HCEC 1CT (cell line): ENCODE measurements at regions not wholly inside any gene's neighbourhood (a gene's known extent, or its start where the extent isn't known, plus 50 kb on each side); places are given as distances from the start of the nearest gene placed in this dataset.
"Not testable (repeated sequence)": the region's sequence is repeated elsewhere in the genome, so short reads cannot be mapped to it uniquely, and the experiment has no call there.

Experiments
- DNase-seq: peaks from one replicate; pipeline ENCODE4 v3.0.0-alpha.2; 2017

DNA sequence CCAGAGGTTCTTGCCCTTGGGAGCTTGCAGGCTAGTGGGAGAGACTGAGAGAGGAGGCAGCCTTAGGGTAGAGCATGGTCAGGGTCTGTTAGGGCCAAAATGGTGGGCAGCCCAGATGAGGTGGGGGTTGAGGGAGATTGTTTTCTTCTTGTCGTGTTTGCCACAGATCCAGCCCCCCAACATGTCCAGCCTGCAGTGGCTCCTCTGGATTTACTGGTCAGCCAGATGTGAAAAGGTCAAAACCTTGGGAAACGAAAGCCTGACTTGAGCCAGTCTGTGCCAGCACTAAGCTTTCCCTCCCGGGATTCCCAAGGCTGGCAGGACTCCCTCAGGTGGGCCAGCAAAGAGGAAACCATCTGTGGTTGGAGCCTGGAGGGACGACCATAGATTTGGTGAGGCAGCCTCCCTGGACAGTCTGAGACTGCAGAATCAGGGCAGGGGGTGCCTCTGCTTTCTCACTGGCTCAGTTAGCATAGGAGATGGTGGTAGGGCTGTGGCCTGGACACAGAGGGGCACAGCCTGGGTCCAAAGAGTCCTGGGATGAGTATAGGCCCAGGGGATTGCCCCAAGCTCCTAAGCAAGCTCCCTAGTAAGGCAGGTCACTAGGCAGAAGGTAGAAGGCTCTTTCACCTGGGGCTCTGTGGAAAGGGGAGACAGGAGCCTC lies 51.2 kb upstream of the PRR23C start:
- DNase-seq: no peak

GRCh38 chr3:139096670-139097069 lies 52.0 kb upstream of the PRR23C start:
- no peak for DNase-seq

- DNase-seq: no peak
Measured at GRCh38 chr3:139098391-139098790, 53.7 kb upstream of the PRR23C start.

DNA sequence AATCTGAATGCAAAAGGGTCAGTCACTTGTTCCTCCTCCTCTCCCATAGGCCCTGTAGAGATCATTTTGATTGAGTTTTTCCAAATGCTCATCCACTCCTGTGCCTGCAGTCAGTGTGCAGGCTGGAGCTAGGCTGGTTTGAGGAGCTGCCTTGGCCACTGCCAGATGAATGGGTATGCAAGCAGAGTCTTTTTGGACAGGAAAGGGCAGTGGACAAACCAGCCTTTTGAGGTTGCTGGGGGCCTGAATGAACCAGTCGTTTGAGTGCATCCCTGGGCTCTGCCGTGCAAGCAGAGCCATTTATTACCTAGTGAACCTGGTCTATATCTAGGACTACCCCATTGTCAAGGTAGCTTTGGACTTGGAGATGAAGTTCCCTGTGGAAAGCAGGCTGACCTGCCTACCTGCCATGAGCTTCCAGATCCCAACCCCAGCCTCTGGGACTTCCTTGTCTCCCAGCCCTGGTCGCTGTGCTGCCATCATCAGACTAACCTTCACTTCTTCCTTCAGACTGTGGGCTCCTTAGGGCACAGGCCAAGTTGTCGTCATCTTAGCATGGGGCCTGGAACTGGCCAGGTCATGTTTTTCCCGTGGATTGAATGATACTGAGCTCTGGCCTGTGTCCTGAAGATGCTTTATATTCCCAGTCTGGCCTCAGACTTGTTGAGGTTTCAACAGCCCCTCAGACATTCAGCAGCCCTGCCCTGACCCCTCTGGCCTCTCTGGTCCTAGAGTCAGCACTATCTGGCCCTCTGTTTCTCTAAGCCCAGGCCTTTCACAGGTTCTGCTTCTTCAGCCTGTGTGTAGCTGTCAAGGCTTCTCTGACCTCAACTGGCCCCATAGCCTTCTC lies 55.5 kb upstream of the PRR23C start:
- DNase-seq: no peak

- DNase-seq: no peak
Measured at GRCh38 chr3:139100821-139101220, 56.1 kb upstream of the PRR23C start.

DNA sequence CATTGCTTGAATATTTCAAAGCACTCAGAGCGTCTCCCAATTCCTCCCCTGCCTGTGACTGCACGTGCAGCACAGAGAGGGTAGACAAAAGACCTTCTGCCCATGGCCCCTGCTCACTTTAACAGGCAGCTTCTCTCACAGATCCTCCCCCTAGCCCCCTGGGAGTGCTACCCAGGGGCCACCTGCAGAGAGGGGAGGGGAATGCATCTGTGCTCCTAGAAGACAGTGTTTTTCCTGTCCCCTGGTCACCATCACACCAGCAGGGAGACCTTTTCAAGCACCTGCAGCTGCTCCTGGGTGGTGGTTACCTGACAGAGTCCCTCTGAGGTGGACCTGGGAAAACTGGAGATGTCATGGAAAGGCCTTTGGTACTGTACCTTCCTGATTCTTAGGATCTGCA lies 56.7 kb upstream of the PRR23C start:
- no peak for DNase-seq

DNA sequence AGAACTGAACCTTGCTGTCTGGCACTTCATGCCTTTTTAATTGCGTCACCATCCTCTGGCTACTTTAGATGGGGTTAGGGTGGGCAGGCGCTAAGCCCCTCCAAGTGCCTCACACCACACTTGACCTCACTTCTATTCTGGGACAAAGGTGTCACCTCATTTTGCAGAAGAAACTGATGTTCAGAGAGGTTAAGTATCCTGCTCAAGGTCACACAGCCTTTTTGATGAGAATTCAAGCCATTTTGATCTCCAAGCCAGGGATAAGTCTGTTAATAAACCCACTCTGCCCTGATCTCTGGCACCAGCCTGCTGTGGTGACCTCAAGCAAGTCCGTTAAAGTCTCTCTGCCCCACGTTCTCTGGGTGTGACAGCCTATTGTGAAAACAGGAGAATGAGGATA lies 58.8 kb upstream of the PRR23C start:
- no peak for DNase-seq

- no peak for DNase-seq
Measured at GRCh38 chr3:139104062-139104461, 59.4 kb upstream of the PRR23C start.

GRCh38 chr3:139105154-139105702 lies 60.5 kb upstream of the PRR23C start:
- DNase-seq: no peak

- no peak for DNase-seq
Measured at GRCh38 chr3:139106013-139106932, 61.6 kb upstream of the PRR23C start.

- DNase-seq: no peak
Measured at GRCh38 chr3:139107424-139108252, 62.9 kb upstream of the PRR23C start.

DNA sequence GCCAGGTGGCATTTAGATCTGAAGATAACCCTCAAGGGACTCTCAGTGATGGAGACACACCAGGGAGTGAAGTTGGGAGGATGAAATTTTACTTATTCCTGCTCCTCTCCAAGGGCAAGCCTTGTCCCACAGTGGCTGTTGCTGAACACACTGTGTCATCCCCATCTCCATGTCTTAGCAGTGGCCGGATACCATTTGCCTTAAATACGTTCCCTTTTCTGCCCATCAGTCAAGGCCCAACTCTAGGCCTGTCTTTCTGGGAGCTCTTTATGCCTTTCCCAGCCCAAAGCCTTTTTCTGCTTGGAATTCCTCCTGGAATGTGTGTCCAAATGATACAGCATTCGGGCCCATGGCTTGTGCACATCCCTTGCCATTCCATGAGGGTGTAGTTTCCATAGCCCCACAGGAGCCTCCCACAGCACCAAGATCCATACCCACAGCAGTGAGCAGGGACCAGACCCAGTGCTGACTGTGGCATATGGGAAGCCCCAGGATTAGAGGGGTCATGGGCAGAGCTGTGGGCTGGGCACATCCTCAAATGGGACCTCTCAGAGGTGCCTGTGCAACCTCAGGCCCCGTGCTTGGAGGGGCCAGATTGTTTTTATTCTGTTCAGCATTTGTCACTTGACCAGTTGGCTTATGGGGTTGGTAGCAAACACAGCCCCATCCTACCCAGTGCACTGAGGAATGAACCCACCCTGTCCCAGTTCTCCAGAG lies 63.7 kb upstream of the PRR23C start:
- DNase-seq: no peak

DNA sequence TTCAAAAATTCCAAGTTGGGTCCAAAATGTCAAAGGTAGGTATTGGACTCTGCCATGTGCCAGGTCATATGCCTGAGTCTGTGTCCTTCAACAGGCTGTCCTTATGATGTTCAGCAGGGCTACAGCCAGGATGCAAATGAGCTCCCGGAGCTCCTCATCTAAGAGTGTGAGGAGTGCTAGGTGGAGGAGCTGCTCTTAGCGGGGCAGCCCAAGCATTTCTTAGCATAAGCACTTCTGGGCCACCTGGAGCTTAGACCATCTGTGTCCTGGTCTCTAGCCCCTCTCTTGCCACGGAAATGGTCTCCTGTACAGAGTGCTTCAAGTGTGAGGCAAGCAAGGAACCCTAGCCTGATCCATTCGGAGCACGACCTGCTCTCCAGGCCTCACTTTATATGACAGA lies 64.6 kb upstream of the PRR23C start:
- DNase-seq: no peak

GRCh38 chr3:139110072-139110830 lies 65.6 kb upstream of the PRR23C start:
- no peak for DNase-seq

GRCh38 chr3:139110929-139111328 lies 66.2 kb upstream of the PRR23C start:
- DNase-seq: not testable (repeated sequence)

DNA sequence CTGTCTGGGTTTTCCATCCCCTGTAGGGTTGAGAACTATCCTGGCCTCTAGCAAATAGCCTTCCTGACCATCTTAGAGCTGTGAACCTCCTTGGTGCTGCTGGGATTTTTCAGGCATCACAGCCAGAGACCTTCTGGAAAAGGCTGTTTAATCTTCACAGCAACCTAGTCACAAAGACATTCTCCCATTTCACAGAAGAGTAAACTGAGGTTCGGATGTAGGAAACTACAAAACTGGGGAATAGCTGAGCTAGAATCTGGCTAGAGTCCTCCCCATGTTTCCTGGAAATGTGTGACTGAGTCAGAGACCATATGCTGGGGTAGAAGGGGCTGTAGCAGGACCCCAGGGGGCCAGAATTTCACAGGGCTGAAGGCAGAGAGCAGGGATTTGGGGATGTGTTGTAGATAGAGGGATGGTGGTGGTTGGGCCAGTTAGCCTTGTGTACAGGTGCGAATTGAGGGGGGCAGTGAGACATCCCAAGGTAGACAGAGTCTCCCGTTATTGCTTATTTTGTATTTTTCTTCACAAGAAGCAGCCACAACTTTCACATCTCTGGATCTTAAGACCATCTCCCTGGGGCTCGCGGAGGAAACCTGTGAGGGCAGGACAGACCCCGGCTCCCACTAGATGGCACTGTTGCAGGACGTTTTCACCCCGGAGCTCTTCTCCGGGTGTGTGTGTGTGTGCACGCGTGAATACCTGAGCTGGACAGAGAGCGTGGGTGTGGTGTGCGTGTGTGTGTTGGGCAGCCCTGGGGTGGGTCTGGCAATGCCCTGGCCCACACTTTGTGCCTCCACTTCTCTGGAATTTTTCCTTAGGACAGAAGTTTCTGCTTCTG lies 66.9 kb upstream of the PRR23C start:
- DNase-seq: peak; percentile 38

GRCh38 chr3:139112230-139112558 lies 67.5 kb upstream of the PRR23C start:
- DNase-seq: no peak

- peak; percentile 12 for DNase-seq
Measured at GRCh38 chr3:139113231-139113992, 68.7 kb upstream of the PRR23C start.

GRCh38 chr3:139113993-139114375 lies 69.3 kb upstream of the PRR23C start:
- no peak for DNase-seq
